H1 (cell line): ENCODE measurements at regions not wholly inside any gene's neighbourhood (a gene's known extent, or its start where the extent isn't known, plus 50 kb on each side); places are given as distances from the start of the nearest gene placed in this dataset.

Source experiments
- CTCF ChIA-PET: fragments of 300-600 bp; sonication (Branson Sonifier 250); formaldehyde crosslinking; loops from one replicate; lab custom pipeline; 2021; ENCODE audit not compliant: partially characterized antibody; lab: Charles Lee
- POLR2A ChIA-PET: fragments of 300-600 bp; sonication (Branson Sonifier 250); formaldehyde crosslinking; loops from one replicate; lab custom pipeline; 2021; ENCODE audit warnings: inconsistent platforms; ENCODE audit not compliant: partially characterized antibody; lab: Charles Lee
- DNase-seq, 2 experiments: peaks; one replicate each; pipeline versions ENCODE4 v3.0.0 to v3.0.0-alpha.2; 2010 to 2022; ENCODE audit warnings: low spot score in 2 of 2, low read depth in 1 of 2, mixed read lengths in 1 of 2
- FAIRE-seq: peaks from 2 replicates; lab custom pipeline; 2011; peaks lifted over from hg19 to GRCh38; lab: Jason Lieb, UNC
- H2AFZ ChIP-seq: 2 replicates; pipeline ENCODE4 v1.8.1; 2012; ENCODE audit warnings: low read length, inconsistent platforms
- H2AK5ac ChIP-seq: 2 replicates; pipeline ENCODE4 v1.6.1; 2013; ENCODE audit warnings: low read depth, low read length
- H2BK120ac ChIP-seq: replicated peaks from 2 replicates; pipeline ENCODE3; 2013; ENCODE audit warnings: low read depth, low read length, inconsistent platforms
- H2BK12ac ChIP-seq: 2 replicates; pipeline ENCODE4 v1.6.1; 2013; ENCODE audit warnings: low read depth, low read length
- H2BK15ac ChIP-seq: 2 replicates; pipeline ENCODE4 v1.6.1; 2013; ENCODE audit warnings: low read length
- H2BK20ac ChIP-seq: 2 replicates; pipeline ENCODE4 v1.6.1; 2013; ENCODE audit warnings: low read length
- H2BK5ac ChIP-seq: 2 replicates; pipeline ENCODE4 v1.6.1; 2013; ENCODE audit warnings: low read depth, low read length
- H3K14ac ChIP-seq: 2 replicates; pipeline ENCODE4 v1.6.1; 2013; ENCODE audit warnings: inconsistent platforms; ENCODE audit not compliant: insufficient read length
- H3K18ac ChIP-seq: 2 replicates; pipeline ENCODE4 v1.6.1; 2013; ENCODE audit warnings: low read length; ENCODE audit errors: extremely low read depth
- H3K23ac ChIP-seq: 2 replicates; pipeline ENCODE4 v1.6.1; 2013; ENCODE audit warnings: inconsistent platforms; ENCODE audit not compliant: insufficient read length
- H3K23me2 ChIP-seq: 2 replicates; pipeline ENCODE4 v1.6.1; 2013; ENCODE audit warnings: low read depth, low read length
- H3K27ac ChIP-seq: 2 replicates; pipeline ENCODE4 v1.6.1; 2011; ENCODE audit warnings: low read depth, low read length, inconsistent platforms
- H3K27me3 ChIP-seq, 4 experiments: replicated peaks in 1 of 4; 1 replicate in 1 of 4; 2 replicates in 3 of 4; pipeline versions ENCODE4 v1.6.1 to v1.8.1; 2011 to 2013; ENCODE audit warnings: low read length in 3 of 4, mild to moderate bottlenecking in 3 of 4, inconsistent platforms in 2 of 4, mixed read lengths in 2 of 4, moderate library complexity in 1 of 4; ENCODE audit not compliant: control insufficient read depth in 3 of 4, insufficient read depth in 3 of 4; ENCODE audit errors: extremely low read depth in 1 of 4
- H3K36me3 ChIP-seq, 4 experiments: 2 replicates each; pipeline versions ENCODE4 v1.6.1 to v1.8.1; 2011 to 2013; ENCODE audit warnings: mild to moderate bottlenecking in 4 of 4, low read length in 3 of 4, moderate library complexity in 2 of 4, control low read depth in 1 of 4, inconsistent platforms in 1 of 4; ENCODE audit not compliant: insufficient read depth in 4 of 4, control insufficient read depth in 2 of 4
- H3K4ac ChIP-seq: replicated peaks from 2 replicates; pipeline ENCODE3; 2013; ENCODE audit warnings: low read length, low read depth, mixed read lengths, inconsistent platforms; ENCODE audit not compliant: insufficient read length
- H3K4me1 ChIP-seq, 4 experiments: replicated peaks in 1 of 4; 1 replicate in 1 of 4; 2 replicates in 3 of 4; pipeline versions ENCODE4 v1.6.1 to v1.8.1; 2011 to 2013; ENCODE audit warnings: low read length in 3 of 4, inconsistent platforms in 2 of 4, mixed read lengths in 1 of 4; ENCODE audit not compliant: insufficient read depth in 4 of 4, control insufficient read depth in 3 of 4
- H3K4me2 ChIP-seq, 2 experiments: 2 replicates each; pipeline versions ENCODE4 v1.6.1 to v1.8.1; 2011 to 2013; ENCODE audit warnings: low read depth in 2 of 2, low read length in 2 of 2, control low read depth in 1 of 2, inconsistent platforms in 1 of 2, mild to moderate bottlenecking in 1 of 2; ENCODE audit not compliant: insufficient read depth in 1 of 2
- H3K4me3 ChIP-seq, 4 experiments: fragments of 200-600, 300-600 bp in 1 of 4; sonication (generic), shearing (Covaris generic), sonication (Bioruptor Twin) in 1 of 4; 2 replicates each; pipeline versions ENCODE4 v1.5.1 to v1.8.1; 2011 to 2016; ENCODE audit warnings: low read length in 4 of 4, low read depth in 3 of 4, control low read depth in 2 of 4, inconsistent platforms in 2 of 4, mild to moderate bottlenecking in 2 of 4, mixed read lengths in 1 of 4, moderate library complexity in 1 of 4; ENCODE audit not compliant: insufficient read depth in 2 of 4; ENCODE audit errors: extremely low read depth in 1 of 4
- H3K56ac ChIP-seq: replicated peaks from 2 replicates; pipeline ENCODE3; 2013; ENCODE audit warnings: low read depth, mild to moderate bottlenecking, mixed read lengths, low read length, inconsistent platforms; ENCODE audit not compliant: insufficient read length
- H3K79me1 ChIP-seq: 2 replicates; pipeline ENCODE4 v1.6.1; 2013; ENCODE audit warnings: low read depth, low read length, control low read depth
- H3K79me2 ChIP-seq, 2 experiments: 2 replicates each; pipeline versions ENCODE4 v1.6.1 to v1.8.1; 2012 to 2013; ENCODE audit warnings: low read length in 2 of 2, mild to moderate bottlenecking in 2 of 2, inconsistent platforms in 1 of 2; ENCODE audit not compliant: insufficient read depth in 2 of 2, control insufficient read depth in 1 of 2
- H3K9ac ChIP-seq, 4 experiments: replicated peaks in 1 of 4; 1 replicate in 1 of 4; 2 replicates in 3 of 4; pipeline versions ENCODE4 v1.6.1 to v1.8.1; 2011 to 2013; ENCODE audit warnings: low read depth in 3 of 4, low read length in 3 of 4, control low read depth in 2 of 4, mild to moderate bottlenecking in 2 of 4, moderate library complexity in 2 of 4, inconsistent platforms in 1 of 4; ENCODE audit errors: extremely low read depth in 1 of 4
- H3K9me3 ChIP-seq, 2 experiments: 2 replicates each; pipeline versions ENCODE4 v1.6.1 to v1.8.1; 2012 to 2013; ENCODE audit warnings: mild to moderate bottlenecking in 2 of 2, moderate library complexity in 2 of 2, control low read depth in 1 of 2, inconsistent platforms in 1 of 2, low read depth in 1 of 2, low read length in 1 of 2, mixed read lengths in 1 of 2; ENCODE audit not compliant: insufficient read depth in 2 of 2
- H4K20me1 ChIP-seq, 2 experiments: replicated peaks in 1 of 2; 2 replicates each; pipeline versions ENCODE3 to v1.8.1; 2011 to 2013; ENCODE audit warnings: inconsistent platforms in 2 of 2, low read length in 2 of 2, mild to moderate bottlenecking in 1 of 2; ENCODE audit not compliant: insufficient read depth in 2 of 2, control insufficient read depth in 1 of 2
- H4K5ac ChIP-seq: 2 replicates; pipeline ENCODE4 v1.6.1; 2013; ENCODE audit warnings: low read length, low read depth, mixed read lengths, inconsistent platforms; ENCODE audit not compliant: insufficient read length
- H4K8ac ChIP-seq: 2 replicates; pipeline ENCODE4 v1.8.0; 2013; ENCODE audit warnings: mild to moderate bottlenecking, moderate library complexity, low read length, inconsistent platforms; ENCODE audit not compliant: insufficient read depth; ENCODE audit errors: extremely low read depth
- H4K91ac ChIP-seq: replicated peaks from 2 replicates; pipeline ENCODE3; 2013; ENCODE audit warnings: low read length, mixed read lengths, inconsistent platforms; ENCODE audit not compliant: insufficient read length
- EZH2 ChIP-seq: fragments of 200-600 bp; sonication (generic); IDR thresholded peaks from 2 replicates; pipeline ENCODE4 v1.7.1; 2012; ENCODE audit warnings: low read depth, mild to moderate bottlenecking, moderate library complexity, low read length, inconsistent platforms; ENCODE audit not compliant: severe bottlenecking
- WGBS, 2 experiments: shearing (Covaris generic) in 1 of 2; methylation state at CpG; one replicate each; pipeline versions ENCODE4 v1.1.6 to v1.1.7; 2013 to 2015; ENCODE audit warnings: low lambda C conversion rate in 2 of 2, mixed read lengths in 2 of 2, inconsistent platforms in 1 of 2, low coverage in 1 of 2, missing lambda C conversion rate in 1 of 2; ENCODE audit not compliant: insufficient replicate concordance in 2 of 2, insufficient coverage in 1 of 2, insufficient read length in 1 of 2; ENCODE audit errors: extremely low coverage in 1 of 2, missing lambda C conversion rate in 1 of 2; 5-methylcytosine and 5-hydroxymethylcytosine counted together

DNA sequence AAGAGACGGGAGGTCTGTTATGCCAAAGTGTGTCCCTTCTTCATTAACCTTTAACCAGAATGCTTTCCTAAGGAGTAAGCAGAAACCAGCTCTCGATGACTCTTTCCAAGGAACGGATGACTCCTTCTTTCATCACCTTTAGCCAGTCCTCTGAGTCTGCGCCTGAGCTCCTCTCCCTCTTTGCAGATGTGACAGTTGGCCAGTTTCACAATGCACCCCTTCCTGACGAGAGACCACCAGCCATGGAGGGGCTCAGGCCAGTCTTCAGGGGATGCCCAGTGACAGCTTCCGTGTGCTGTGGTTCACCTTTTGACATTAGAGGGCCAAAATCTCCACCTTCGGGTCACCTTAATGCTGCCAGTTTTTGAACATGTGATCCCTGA lies 826.1 kb downstream of the TBC1D22A start:
- Histone ChIP-seq H4K8ac (no peak overlapping the region), H3K56ac (no peak overlapping the region), H3K9ac (no peak overlapping the region), H2AK5ac (no peak overlapping the region), H2BK5ac (no peak overlapping the region), H3K27me3 (no peaks in the 10 kb centered on the region), H3K4me1 (no peaks in the 10 kb centered on the region), H2AFZ (no peak overlapping the region), H2BK12ac (no peak overlapping the region), H3K14ac (no peak overlapping the region), H3K79me1 (no peaks in the 10 kb centered on the region), H2BK15ac (no peak overlapping the region), H3K4me3 (no peak overlapping the region), H3K4me2 (no peak overlapping the region), H2BK20ac (no peak overlapping the region), H3K79me2 (no peaks in the 10 kb centered on the region), H4K91ac (no peak overlapping the region), H4K20me1 (no peaks in the 10 kb centered on the region), H3K23ac (no peak overlapping the region), H3K18ac (no peak overlapping the region), H2BK120ac (no peak overlapping the region), H3K23me2 (no peaks in the 10 kb centered on the region), H3K9me3 (peaks cover 56 to 86% of the 10 kb centered on the region in 2 experiments), H3K27ac (no peak overlapping the region), H3K4ac (no peak overlapping the region), H3K36me3 (no peaks in the 10 kb centered on the region), H4K5ac (no peak overlapping the region)
- POLR2A ChIA-PET, result no interaction called here
- DNase-seq (no peak), FAIRE-seq (no peak)
- no peak for TF ChIP-seq EZH2
- CTCF ChIA-PET, result interaction anchor here (1.2 kb wide), 1 partner anchor 11 kb away, joined by 3 read pairs; no protein-coding TSS in a partner anchor
- 82% methylated on average over 7 of the region's 7 CpGs; no CpG with 5 or more reads in 1 of the 2 experiments for WGBS, 2 experiments
